ENCODE measurements at regions not wholly inside any gene's neighbourhood (a gene's known extent, or its start where the extent isn't known, plus 50 kb on each side); places are given as distances from the start of the nearest gene placed in this dataset.

- no peak for DNase-seq (ENCODE audit: low spot score)
These were observed 954.1 kb upstream of the INTU start for GRCh38 chr4:126678618-126679017.

- no peak for DNase-seq (ENCODE audit: low spot score)
These were observed 953.5 kb upstream of the INTU start for GRCh38 chr4:126679303-126679702.

- DNase-seq (ENCODE audit: low spot score): no peak
These were observed 950.5 kb upstream of the INTU start for GRCh38 chr4:126682250-126682649.

- no peak for DNase-seq (ENCODE audit: low spot score)
These were observed 946.3 kb upstream of the INTU start for GRCh38 chr4:126686491-126686890.

GRCh38 chr4:126687655-126688358 lies 945.0 kb upstream of the INTU start:
- DNase-seq (ENCODE audit: low spot score): no peak

GRCh38 chr4:126691797-126692196 lies 941.0 kb upstream of the INTU start:
- DNase-seq (ENCODE audit: low spot score): no peak

- no peak for DNase-seq (ENCODE audit: low spot score)
These were observed 935.0 kb upstream of the INTU start for GRCh38 chr4:126697748-126698147.

GRCh38 chr4:126698224-126698623 lies 934.5 kb upstream of the INTU start:
- no peak for DNase-seq (ENCODE audit: low spot score)

GRCh38 chr4:126701756-126702155 lies 931.0 kb upstream of the INTU start:
- DNase-seq (ENCODE audit: low spot score): no peak

GRCh38 chr4:126702747-126703146 lies 930.0 kb upstream of the INTU start:
- DNase-seq (ENCODE audit: low spot score): no peak

- no peak for DNase-seq (ENCODE audit: low spot score)
These were observed 927.5 kb upstream of the INTU start for GRCh38 chr4:126705266-126705665.

- DNase-seq (ENCODE audit: low spot score): no peak
These were observed 924.0 kb upstream of the INTU start for GRCh38 chr4:126708716-126709115.

GRCh38 chr4:126710935-126711334 lies 921.8 kb upstream of the INTU start:
- DNase-seq (ENCODE audit: low spot score): no peak

GRCh38 chr4:126715067-126715466 lies 917.7 kb upstream of the INTU start:
- no peak for DNase-seq (ENCODE audit: low spot score)

GRCh38 chr4:126715681-126716080 lies 917.1 kb upstream of the INTU start:
- DNase-seq (ENCODE audit: low spot score): no peak

GRCh38 chr4:126718136-126718535 lies 914.6 kb upstream of the INTU start:
- DNase-seq (ENCODE audit: low spot score): no peak

GRCh38 chr4:126719852-126720251 lies 912.9 kb upstream of the INTU start:
- no peak for DNase-seq (ENCODE audit: low spot score)

GRCh38 chr4:126725906-126726305 lies 906.9 kb upstream of the INTU start:
- DNase-seq (ENCODE audit: low spot score): no peak

GRCh38 chr4:126727461-126727860 lies 905.3 kb upstream of the INTU start:
- DNase-seq (ENCODE audit: low spot score): no peak

- DNase-seq (ENCODE audit: low spot score): no peak
These were observed 901.7 kb upstream of the INTU start for GRCh38 chr4:126731062-126731461.

GRCh38 chr4:126733301-126733700 lies 899.5 kb upstream of the INTU start:
- no peak for DNase-seq (ENCODE audit: low spot score)

- no peak for DNase-seq (ENCODE audit: low spot score)
These were observed 898.3 kb upstream of the INTU start for GRCh38 chr4:126734465-126734864.

- DNase-seq (ENCODE audit: low spot score): no peak
These were observed 897.2 kb upstream of the INTU start for GRCh38 chr4:126735294-126736132.

GRCh38 chr4:126736133-126736518 lies 896.6 kb upstream of the INTU start:
- no peak for DNase-seq (ENCODE audit: low spot score)
